Adrenal gland (tissue), 5 donors: ENCODE measurements at regions not wholly inside any gene's neighbourhood (a gene's known extent, or its start where the extent isn't known, plus 50 kb on each side); places are given as distances from the start of the nearest gene placed in this dataset.
A peak's percentile ranks its signal among the peaks of the same experiment; 100 is the strongest.

Experiments
- CTCF ChIP-seq, 6 experiments: fragments of 450-650 bp in 4 of 6; fragments of 200-600 bp in 2 of 6; sonication (generic) in 1 of 6; IDR thresholded peaks; 1 replicate in 5 of 6; 2 replicates in 1 of 6; pipeline versions ENCODE4 v1.5.1 to v1.8.0; 2016 to 2021; ENCODE audit warnings: antibody characterized with exemption in 6 of 6, mild to moderate bottlenecking in 2 of 6, moderate library complexity in 1 of 6
- POLR2A ChIP-seq, 2 donors: fragments of 450-650 bp; IDR thresholded peaks; one replicate each; pipeline ENCODE4 v1.6.1; 2017; ENCODE audit warnings: antibody characterized with exemption in 2 of 2, mild to moderate bottlenecking in 2 of 2, moderate library complexity in 1 of 2
- donor health status: DM: no; HTN: no; CAD: no.

GRCh38 chr4:57190601-57191481 is 80.7 kb upstream of the IGFBP7 start:
- peak in 2 of 6 experiments; percentile 23 to 46 for TF ChIP-seq CTCF (IDR thresholded peaks at IDR 0.05)
- TF ChIP-seq POLR2A (IDR thresholded peaks at IDR 0.05): no peak
